HCT116 (cell line): ENCODE measurements at regions not wholly inside any gene's neighbourhood (a gene's known extent, or its start where the extent isn't known, plus 50 kb on each side); places are given as distances from the start of the nearest gene placed in this dataset.

ENCODE experiments used
- ATAC-seq: fragments of 200-7000 bp; cut with Tn5 transposase; 2 replicates; pipeline ENCODE4 v1.9.1; 2020; ENCODE audit warnings: mild to moderate bottlenecking, moderate library complexity
- BruUV-seq: library from RNA; stranded (reverse); fragments of 400-500 nt; replicated peaks from 2 replicates; lab custom pipeline; 2021; lab: Mats Ljungman, UMichigan
- CTCF ChIA-PET: fragments of 300-600 bp; sonication (Branson Sonifier 250); formaldehyde crosslinking; loops from one replicate; lab custom pipeline; 2021; ENCODE audit warnings: antibody characterized with exemption; lab: Charles Lee
- POLR2A ChIA-PET: fragments of 300-600, 350-600 bp; sonication (Branson Sonifier 250); formaldehyde crosslinking; loops from one replicate; lab custom pipeline; 2021; ENCODE audit warnings: antibody characterized with exemption; lab: Charles Lee
- RAD21 ChIA-PET, 2 experiments: fragments of 300-600 bp; sonication (Branson Sonifier 250); formaldehyde crosslinking; loops; one replicate each; lab custom pipeline; 2023; ENCODE audit warnings: low total read pairs in 2 of 2; ENCODE audit not compliant: uncharacterized antibody in 2 of 2, unreplicated experiment in 2 of 2, low non-redundant PET in 1 of 2; lab: Charles Lee
- DNase-seq: peaks from one replicate; pipeline ENCODE4 v3.0.0-alpha.2; 2010; ENCODE audit warnings: low read depth, low spot score
- H2AFZ ChIP-seq: fragments of 200-600 bp; shearing (Covaris generic), sonication (generic); 2 replicates; pipeline ENCODE4 v1.6.1; 2017; ENCODE audit warnings: low read depth, mixed run types, mixed read lengths, antibody characterized with exemption, low read length; ENCODE audit not compliant: poor library complexity, severe bottlenecking
- H3K27ac ChIP-seq: 2 replicates; pipeline ENCODE4 v1.5.1; 2012; ENCODE audit warnings: low read depth, low read length
- H3K27me3 ChIP-seq: fragments of 200-600 bp; sonication (generic); 2 replicates; pipeline ENCODE4 v1.6.1; 2016; ENCODE audit warnings: mixed run types, low read length, mixed read lengths; ENCODE audit not compliant: insufficient read depth
- H3K36me3 ChIP-seq, 2 experiments: fragments of 200-500 bp in 1 of 2; fragments of 200-600 bp in 1 of 2; sonication (Bioruptor generic) in 1 of 2; sonication (generic) in 1 of 2; 2 replicates each; pipeline versions ENCODE4 v1.5.1 to v1.6.1; 2014 to 2016; ENCODE audit warnings: low read length in 2 of 2, inconsistent platforms in 1 of 2, mixed read lengths in 1 of 2, mixed run types in 1 of 2; ENCODE audit not compliant: insufficient read depth in 2 of 2, control insufficient read depth in 1 of 2
- H3K4me1 ChIP-seq, 2 experiments: fragments of 200-600 bp in 1 of 2; sonication (generic) in 1 of 2; 2 replicates each; pipeline versions ENCODE4 v1.5.1 to v1.6.1; 2012 to 2017; ENCODE audit warnings: low read length in 2 of 2, inconsistent platforms in 1 of 2, mild to moderate bottlenecking in 1 of 2, mixed read lengths in 1 of 2, mixed run types in 1 of 2, moderate library complexity in 1 of 2; ENCODE audit not compliant: insufficient read depth in 2 of 2, control insufficient read depth in 1 of 2
- H3K4me2 ChIP-seq: fragments of 200-600 bp; sonication (generic); 2 replicates; pipeline ENCODE4 v1.6.1; 2017; ENCODE audit warnings: mixed run types, low read length, mixed read lengths
- H3K4me3 ChIP-seq, 2 experiments: fragments of 200-600 bp in 1 of 2; sonication (generic) in 1 of 2; replicated peaks in 1 of 2; 2 replicates each; pipeline ENCODE4 v1.5.1; 2011 to 2016; ENCODE audit warnings: low read length in 2 of 2, control low read depth in 1 of 2, low read depth in 1 of 2, mild to moderate bottlenecking in 1 of 2, mixed read lengths in 1 of 2, mixed run types in 1 of 2
- H3K79me2 ChIP-seq: fragments of 200-600 bp; sonication (generic); 2 replicates; pipeline ENCODE4 v1.6.1; 2017; ENCODE audit warnings: mild to moderate bottlenecking, mixed run types, low read length, moderate library complexity, mixed read lengths; ENCODE audit not compliant: insufficient read depth
- H3K9ac ChIP-seq: fragments of 200-600 bp; sonication (generic); 2 replicates; pipeline ENCODE4 v1.6.1; 2016; ENCODE audit warnings: low read length, mixed read lengths
- H3K9me2 ChIP-seq: fragments of 200-600 bp; sonication (generic), shearing (Covaris generic); 2 replicates; pipeline ENCODE4 v1.6.1; 2017; ENCODE audit warnings: mixed run types, mild to moderate bottlenecking, moderate library complexity; ENCODE audit not compliant: insufficient read depth
- H3K9me3 ChIP-seq, 2 experiments: fragments of 200-500 bp in 1 of 2; fragments of 200-600 bp in 1 of 2; sonication (Bioruptor generic) in 1 of 2; sonication (generic) in 1 of 2; 2 replicates each; pipeline ENCODE4 v1.6.1; 2014 to 2017; ENCODE audit warnings: low read length in 2 of 2, mixed read lengths in 2 of 2, inconsistent platforms in 1 of 2, low read depth in 1 of 2, mild to moderate bottlenecking in 1 of 2, mixed run types in 1 of 2, moderate library complexity in 1 of 2; ENCODE audit not compliant: control insufficient read depth in 1 of 2, insufficient read depth in 1 of 2
- H4K20me1 ChIP-seq: fragments of 200-600 bp; sonication (generic), shearing (Covaris generic); 2 replicates; pipeline ENCODE4 v1.6.1; 2017; ENCODE audit warnings: mixed run types, mild to moderate bottlenecking, moderate library complexity; ENCODE audit not compliant: insufficient read depth
- CBX3 ChIP-seq: IDR thresholded peaks from 2 replicates; pipeline ENCODE4 v1.6.1; 2012; ENCODE audit warnings: low read depth
- CEBPB ChIP-seq: IDR thresholded peaks from 2 replicates; pipeline ENCODE4 v1.6.1; 2012; ENCODE audit warnings: low read depth
- EGR1 ChIP-seq: IDR thresholded peaks from 2 replicates; pipeline ENCODE4 v1.6.1; 2012; ENCODE audit warnings: low read depth
- ELF1 ChIP-seq: IDR thresholded peaks from 2 replicates; pipeline ENCODE4 v1.6.1; 2012; ENCODE audit warnings: low read depth, borderline replicate concordance
- EZH2phosphoT487 ChIP-seq: fragments of 200-600 bp; IDR thresholded peaks from 2 replicates; pipeline ENCODE4 v1.6.1; 2018; ENCODE audit warnings: antibody characterized with exemption, borderline replicate concordance
- FOSL1 ChIP-seq: IDR thresholded peaks from 2 replicates; pipeline ENCODE4 v1.6.1; 2012; ENCODE audit warnings: low read depth
- POLR2A ChIP-seq: IDR thresholded peaks from 2 replicates; pipeline ENCODE4 v1.7.0; 2011; ENCODE audit warnings: borderline replicate concordance; ENCODE audit not compliant: insufficient read depth, insufficient read length; ENCODE audit errors: extremely low read depth
- RAD21 ChIP-seq: IDR thresholded peaks from 2 replicates; pipeline ENCODE4 v1.6.1; 2012; ENCODE audit warnings: low read depth, mild to moderate bottlenecking
- SIN3A ChIP-seq: IDR thresholded peaks from 2 replicates; pipeline ENCODE4 v1.6.1; 2012; ENCODE audit warnings: low read depth
- SP1 ChIP-seq: IDR thresholded peaks from 2 replicates; pipeline ENCODE4 v1.6.1; 2012; ENCODE audit warnings: low read depth
- SRF ChIP-seq: IDR thresholded peaks from 2 replicates; pipeline ENCODE4 v1.6.1; 2012; ENCODE audit warnings: low read depth
- TCF7L2 ChIP-seq: IDR thresholded peaks from 2 replicates; pipeline ENCODE4 v1.7.0; 2011; ENCODE audit warnings: borderline replicate concordance, inconsistent platforms; ENCODE audit not compliant: insufficient read depth, insufficient read length; ENCODE audit errors: extremely low read depth
- YY1 ChIP-seq: IDR thresholded peaks from 2 replicates; pipeline ENCODE4 v1.6.1; 2011; ENCODE audit warnings: low read length, low read depth, moderate library complexity, mild to moderate bottlenecking; ENCODE audit not compliant: insufficient replicate concordance; ENCODE audit errors: extremely low read depth
- ZNF274 ChIP-seq: fragments of 200-500 bp; sonication (Bioruptor generic); IDR thresholded peaks from 2 replicates; pipeline ENCODE4 v1.6.1; 2014; ENCODE audit warnings: mild to moderate bottlenecking, low read depth, low read length, inconsistent platforms
- intact Hi-C: fragments of 100-400 bp; cut with micrococcal nuclease; formaldehyde crosslinking; loops from 2 replicates; pipeline ENCODE4 v1.10.0; 2022
- TF ChIP-seq, protein P1 (sequence below): IDR thresholded peaks from 2 replicates; pipeline ENCODE4 v1.6.1; 2012; ENCODE audit warnings: low read depth
- TF ChIP-seq, protein P2 (sequence below), 3 experiments: fragments of 200-600 bp in 1 of 3; sonication (generic) in 1 of 3; IDR thresholded peaks in 2 of 3; conservative IDR thresholded peaks in 1 of 3; 2 replicates each; pipeline ENCODE4 v1.5.1; 2012 to 2017; ENCODE audit warnings: low read depth in 2 of 3, low read length in 2 of 3, antibody characterized with exemption in 1 of 3, borderline replicate concordance in 1 of 3, control low read depth in 1 of 3, mild to moderate bottlenecking in 1 of 3, mixed read lengths in 1 of 3, mixed run types in 1 of 3, moderate library complexity in 1 of 3; ENCODE audit not compliant: insufficient read depth in 1 of 3
- TF ChIP-seq, protein P3 (sequence below): IDR thresholded peaks from 2 replicates; pipeline ENCODE4 v1.6.1; 2012

DNA sequence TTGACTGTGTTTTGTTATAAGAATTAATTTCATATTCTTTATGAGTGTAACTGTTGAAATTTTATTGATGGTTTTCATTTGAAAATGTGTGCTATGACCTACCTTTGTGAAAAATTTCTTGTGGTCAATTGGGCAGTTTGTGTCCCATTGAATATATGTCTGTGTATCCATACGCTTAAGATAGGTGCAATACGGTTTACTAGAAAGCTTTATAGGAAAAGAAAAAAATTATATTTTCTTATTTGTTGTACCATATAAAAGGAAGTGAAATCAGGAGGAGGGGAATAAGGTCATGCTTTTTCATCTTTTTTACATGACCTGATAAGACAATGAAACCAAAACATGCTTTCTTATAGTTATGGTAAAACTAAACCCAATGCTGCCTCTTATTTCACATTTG, 807.7 kb downstream of the USP25 start:
- Histone ChIP-seq H3K4me3 (no peak overlapping the region), H3K4me1 (no peaks in the 10 kb centered on the region), H3K27me3 (no peaks in the 10 kb centered on the region), H3K36me3 (no peaks in the 10 kb centered on the region), H2AFZ (no peak overlapping the region), H3K9me3 (peaks cover 8 to 19% of the 10 kb centered on the region in 2 experiments; a peak in 3 of 4 replicates), H3K9me2 (no peaks in the 10 kb centered on the region), H3K27ac (no peak overlapping the region), H3K4me2 (no peak overlapping the region), H3K9ac (no peak overlapping the region), H4K20me1 (no peaks in the 10 kb centered on the region), H3K79me2 (no peaks in the 10 kb centered on the region)
- CTCF ChIA-PET, result no interaction called here
- no peak for ATAC-seq
- intact Hi-C loops, result no loop called here
- RAD21 ChIA-PET, result no interaction called here
- POLR2A ChIA-PET, result no interaction called here
- TF ChIP-seq FOSL1 (no peak), CEBPB (no peak), TCF7L2 (no peak), SIN3A (no peak), ELF1 (no peak), POLR2A (no peak), RAD21 (no peak), CBX3 (no peak), SRF (no peak), EZH2phosphoT487 (no peak), SP1 (no peak), EGR1 (no peak), ZNF274 (no peak), YY1 (no peak)
- TF ChIP-seq, protein P1, sequence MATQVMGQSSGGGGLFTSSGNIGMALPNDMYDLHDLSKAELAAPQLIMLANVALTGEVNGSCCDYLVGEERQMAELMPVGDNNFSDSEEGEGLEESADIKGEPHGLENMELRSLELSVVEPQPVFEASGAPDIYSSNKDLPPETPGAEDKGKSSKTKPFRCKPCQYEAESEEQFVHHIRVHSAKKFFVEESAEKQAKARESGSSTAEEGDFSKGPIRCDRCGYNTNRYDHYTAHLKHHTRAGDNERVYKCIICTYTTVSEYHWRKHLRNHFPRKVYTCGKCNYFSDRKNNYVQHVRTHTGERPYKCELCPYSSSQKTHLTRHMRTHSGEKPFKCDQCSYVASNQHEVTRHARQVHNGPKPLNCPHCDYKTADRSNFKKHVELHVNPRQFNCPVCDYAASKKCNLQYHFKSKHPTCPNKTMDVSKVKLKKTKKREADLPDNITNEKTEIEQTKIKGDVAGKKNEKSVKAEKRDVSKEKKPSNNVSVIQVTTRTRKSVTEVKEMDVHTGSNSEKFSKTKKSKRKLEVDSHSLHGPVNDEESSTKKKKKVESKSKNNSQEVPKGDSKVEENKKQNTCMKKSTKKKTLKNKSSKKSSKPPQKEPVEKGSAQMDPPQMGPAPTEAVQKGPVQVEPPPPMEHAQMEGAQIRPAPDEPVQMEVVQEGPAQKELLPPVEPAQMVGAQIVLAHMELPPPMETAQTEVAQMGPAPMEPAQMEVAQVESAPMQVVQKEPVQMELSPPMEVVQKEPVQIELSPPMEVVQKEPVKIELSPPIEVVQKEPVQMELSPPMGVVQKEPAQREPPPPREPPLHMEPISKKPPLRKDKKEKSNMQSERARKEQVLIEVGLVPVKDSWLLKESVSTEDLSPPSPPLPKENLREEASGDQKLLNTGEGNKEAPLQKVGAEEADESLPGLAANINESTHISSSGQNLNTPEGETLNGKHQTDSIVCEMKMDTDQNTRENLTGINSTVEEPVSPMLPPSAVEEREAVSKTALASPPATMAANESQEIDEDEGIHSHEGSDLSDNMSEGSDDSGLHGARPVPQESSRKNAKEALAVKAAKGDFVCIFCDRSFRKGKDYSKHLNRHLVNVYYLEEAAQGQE, result no peak
- TF ChIP-seq, protein P2, sequence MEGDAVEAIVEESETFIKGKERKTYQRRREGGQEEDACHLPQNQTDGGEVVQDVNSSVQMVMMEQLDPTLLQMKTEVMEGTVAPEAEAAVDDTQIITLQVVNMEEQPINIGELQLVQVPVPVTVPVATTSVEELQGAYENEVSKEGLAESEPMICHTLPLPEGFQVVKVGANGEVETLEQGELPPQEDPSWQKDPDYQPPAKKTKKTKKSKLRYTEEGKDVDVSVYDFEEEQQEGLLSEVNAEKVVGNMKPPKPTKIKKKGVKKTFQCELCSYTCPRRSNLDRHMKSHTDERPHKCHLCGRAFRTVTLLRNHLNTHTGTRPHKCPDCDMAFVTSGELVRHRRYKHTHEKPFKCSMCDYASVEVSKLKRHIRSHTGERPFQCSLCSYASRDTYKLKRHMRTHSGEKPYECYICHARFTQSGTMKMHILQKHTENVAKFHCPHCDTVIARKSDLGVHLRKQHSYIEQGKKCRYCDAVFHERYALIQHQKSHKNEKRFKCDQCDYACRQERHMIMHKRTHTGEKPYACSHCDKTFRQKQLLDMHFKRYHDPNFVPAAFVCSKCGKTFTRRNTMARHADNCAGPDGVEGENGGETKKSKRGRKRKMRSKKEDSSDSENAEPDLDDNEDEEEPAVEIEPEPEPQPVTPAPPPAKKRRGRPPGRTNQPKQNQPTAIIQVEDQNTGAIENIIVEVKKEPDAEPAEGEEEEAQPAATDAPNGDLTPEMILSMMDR (IDR thresholded peaks at IDR 0.05 in 2 of 3, conservative IDR thresholded peaks at IDR 0.05 in 1 of 3; ENCODE audit: borderline replicate concordance in 1 of 3, insufficient read depth in 1 of 3, low read depth in 2 of 3, low read length in 2 of 3), result no peak
- TF ChIP-seq, protein P3, sequence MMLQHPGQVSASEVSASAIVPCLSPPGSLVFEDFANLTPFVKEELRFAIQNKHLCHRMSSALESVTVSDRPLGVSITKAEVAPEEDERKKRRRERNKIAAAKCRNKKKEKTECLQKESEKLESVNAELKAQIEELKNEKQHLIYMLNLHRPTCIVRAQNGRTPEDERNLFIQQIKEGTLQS, result no peak
- TF ChIP-seq, all 23 proteins: peak for 0
- no peak for DNase-seq
- no TSS peak for BruUV-seq
